ENCODE measurements at regions not wholly inside any gene's neighbourhood (a gene's known extent, or its start where the extent isn't known, plus 50 kb on each side); places are given as distances from the start of the nearest gene placed in this dataset.

DNA sequence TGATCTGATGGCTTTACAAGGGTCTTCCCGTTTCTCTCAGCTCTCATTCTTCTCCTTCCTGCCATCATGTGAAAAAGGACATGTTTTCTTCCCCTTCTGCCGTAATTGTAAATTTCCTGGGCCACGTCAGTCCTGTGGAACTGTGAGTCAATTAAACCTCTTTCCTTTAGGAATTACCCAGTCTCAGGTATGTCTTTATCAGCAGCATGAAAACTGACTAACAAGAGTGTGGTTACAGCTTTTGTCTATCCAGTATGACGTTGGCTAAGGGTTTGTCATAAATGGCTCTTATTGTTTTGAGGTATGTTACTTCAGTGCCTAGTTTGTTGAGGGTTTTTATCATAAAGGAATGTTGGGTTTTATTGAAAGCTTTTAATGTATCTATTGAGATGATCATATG, 501.6 kb downstream of the CAAP1 start:
- intact Hi-C loops (cut with DNase I) = no loop called here
- WGBS, 3 donors = 65 to 74% (median 73%) methylated on average over 4 of the region's 4 CpGs
- Histone ChIP-seq H3K9me3 (no peaks in the 10 kb centered on the region), H3K36me3 (ENCODE audit: insufficient read depth in 1 of 2, low read depth in 1 of 2) (no peaks in the 10 kb centered on the region), H3K4me3 (no peak overlapping the region), H3K27me3 (ENCODE audit: insufficient read depth in 3 of 3, low read length in 2 of 3) (no peaks in the 10 kb centered on the region), H3K4me1 (no peaks in the 10 kb centered on the region), H3K27ac (no peak overlapping the region)
- ATAC-seq (no peak), DNase-seq (no peak)
- TF ChIP-seq, protein P1, sequence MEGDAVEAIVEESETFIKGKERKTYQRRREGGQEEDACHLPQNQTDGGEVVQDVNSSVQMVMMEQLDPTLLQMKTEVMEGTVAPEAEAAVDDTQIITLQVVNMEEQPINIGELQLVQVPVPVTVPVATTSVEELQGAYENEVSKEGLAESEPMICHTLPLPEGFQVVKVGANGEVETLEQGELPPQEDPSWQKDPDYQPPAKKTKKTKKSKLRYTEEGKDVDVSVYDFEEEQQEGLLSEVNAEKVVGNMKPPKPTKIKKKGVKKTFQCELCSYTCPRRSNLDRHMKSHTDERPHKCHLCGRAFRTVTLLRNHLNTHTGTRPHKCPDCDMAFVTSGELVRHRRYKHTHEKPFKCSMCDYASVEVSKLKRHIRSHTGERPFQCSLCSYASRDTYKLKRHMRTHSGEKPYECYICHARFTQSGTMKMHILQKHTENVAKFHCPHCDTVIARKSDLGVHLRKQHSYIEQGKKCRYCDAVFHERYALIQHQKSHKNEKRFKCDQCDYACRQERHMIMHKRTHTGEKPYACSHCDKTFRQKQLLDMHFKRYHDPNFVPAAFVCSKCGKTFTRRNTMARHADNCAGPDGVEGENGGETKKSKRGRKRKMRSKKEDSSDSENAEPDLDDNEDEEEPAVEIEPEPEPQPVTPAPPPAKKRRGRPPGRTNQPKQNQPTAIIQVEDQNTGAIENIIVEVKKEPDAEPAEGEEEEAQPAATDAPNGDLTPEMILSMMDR (IDR thresholded peaks at IDR 0.05) = no peak

DNA sequence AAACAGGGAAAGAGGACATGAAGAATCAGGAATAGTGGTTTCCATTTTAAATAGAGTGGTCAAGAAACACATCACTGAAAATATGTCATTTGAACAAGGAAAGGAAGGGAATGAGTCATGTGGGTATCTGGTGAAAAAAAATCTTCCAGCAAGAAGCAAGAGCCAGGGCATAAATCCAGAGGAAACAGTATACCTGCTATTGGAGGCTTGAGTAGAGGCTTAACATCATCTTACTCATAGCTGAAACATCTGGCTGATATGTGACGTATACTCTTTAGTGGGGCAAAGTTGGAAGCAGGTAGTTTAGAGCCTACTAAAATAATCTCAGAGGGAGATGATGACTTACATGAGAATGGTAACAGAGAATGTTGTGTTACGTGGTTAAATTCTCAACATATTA, 517.2 kb downstream of the CAAP1 start:
- ATAC-seq = no peak
- Histone ChIP-seq H3K9me3 (no peaks in the 10 kb centered on the region), H3K27ac (no peak overlapping the region), H3K4me1 (no peaks in the 10 kb centered on the region), H3K27me3 (ENCODE audit: insufficient read depth in 3 of 3, low read length in 2 of 3) (no peaks in the 10 kb centered on the region), H3K4me3 (no peak overlapping the region), H3K36me3 (ENCODE audit: insufficient read depth in 1 of 2, low read depth in 1 of 2) (no peaks in the 10 kb centered on the region)
- WGBS, 3 donors = 37 to 64% (median 53%) methylated on average over 2 of the region's 2 CpGs
- TF ChIP-seq, protein P1 (IDR thresholded peaks at IDR 0.05) = no peak
- DNase-seq = no peak
- intact Hi-C loops (cut with DNase I) = no loop called here

DNA sequence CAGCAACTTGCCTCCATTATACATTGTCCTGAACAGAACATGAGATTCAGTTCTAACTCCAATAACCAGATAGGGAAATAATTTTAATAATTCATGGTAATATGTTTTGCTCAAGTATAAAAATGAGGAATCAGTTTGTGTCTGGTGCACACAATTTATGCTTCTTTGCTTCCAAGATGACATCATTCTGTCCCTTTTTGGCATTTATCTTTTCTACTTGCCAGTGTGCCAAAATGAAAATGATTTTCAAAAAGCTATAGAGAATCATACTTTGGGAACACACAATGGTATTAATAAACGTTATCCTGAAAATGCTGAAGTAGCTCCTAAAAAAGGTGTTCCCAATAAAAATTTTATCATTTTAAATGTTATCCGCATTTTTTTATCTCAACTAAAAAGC, 519.0 kb downstream of the CAAP1 start:
- Histone ChIP-seq H3K9me3 (no peaks in the 10 kb centered on the region), H3K36me3 (ENCODE audit: insufficient read depth in 1 of 2, low read depth in 1 of 2) (no peaks in the 10 kb centered on the region), H3K27ac (no peak overlapping the region), H3K4me3 (no peak overlapping the region), H3K4me1 (no peaks in the 10 kb centered on the region), H3K27me3 (ENCODE audit: insufficient read depth in 3 of 3, low read length in 2 of 3) (no peaks in the 10 kb centered on the region)
- 68 to 75% (median 74%) methylated on average over 2 of the region's 2 CpGs for WGBS, 3 donors
- ATAC-seq (no peak), DNase-seq (no peak)
- intact Hi-C loops (cut with DNase I) = no loop called here
- TF ChIP-seq, protein P1 (IDR thresholded peaks at IDR 0.05) = no peak

DNA sequence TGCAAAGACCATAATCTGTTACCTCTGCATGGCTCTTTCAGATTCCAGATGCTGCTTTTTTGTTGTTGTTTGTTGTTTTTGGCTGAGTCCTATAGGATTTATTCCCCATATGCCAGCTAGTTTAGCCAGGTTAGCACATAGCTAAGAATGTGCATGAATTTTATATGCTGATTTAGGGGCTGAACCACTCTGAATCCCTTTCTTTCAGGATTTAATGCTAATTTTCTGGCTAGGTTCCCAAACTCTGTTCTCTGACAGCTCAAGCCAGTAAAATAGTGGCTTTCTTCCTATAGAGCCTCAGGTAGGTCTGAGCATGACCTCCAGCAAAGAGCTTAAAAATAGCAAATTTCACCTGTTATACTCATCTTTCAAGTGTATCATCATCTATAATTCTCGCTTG, 521.4 kb downstream of the CAAP1 start:
- no peaks in the 10 kb centered on the region for H3K9me3 ChIP-seq
- no peaks in the 10 kb centered on the region for H3K36me3 ChIP-seq (ENCODE audit: insufficient read depth in 1 of 2, low read depth in 1 of 2)
- TF ChIP-seq, protein P1 (IDR thresholded peaks at IDR 0.05) = no peak
- H3K27me3 ChIP-seq (ENCODE audit: insufficient read depth in 3 of 3, low read length in 2 of 3) = no peaks in the 10 kb centered on the region
- no peak for DNase-seq
- no peak overlapping the region for H3K4me3 ChIP-seq
- 78 to 91% (median 91%) methylated on average over 1 of the region's 1 CpG for WGBS, 3 donors
- no peaks in the 10 kb centered on the region for H3K4me1 ChIP-seq
- no peak overlapping the region for H3K27ac ChIP-seq
- intact Hi-C loops (cut with DNase I) = no loop called here
- ATAC-seq = no peak

DNA sequence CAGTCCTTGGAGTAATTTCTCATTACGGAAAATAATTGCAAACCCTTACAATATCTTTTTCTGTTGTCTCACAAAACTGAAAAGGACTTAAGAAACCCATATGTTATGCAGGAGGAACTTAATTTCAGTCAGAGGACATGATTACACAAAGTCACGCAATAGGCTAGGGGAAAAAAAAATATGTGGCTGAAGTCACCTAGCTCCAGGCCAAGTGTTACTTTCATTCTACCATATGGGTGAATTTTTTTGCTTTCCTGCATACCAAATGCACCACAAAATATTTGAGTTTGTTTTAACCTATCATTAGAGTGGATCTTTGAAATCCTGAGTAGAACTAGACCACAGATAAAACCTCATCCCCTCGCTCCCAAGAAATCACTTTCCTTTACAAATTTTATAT, 523.5 kb downstream of the CAAP1 start:
- Histone ChIP-seq H3K27ac (no peak overlapping the region), H3K36me3 (ENCODE audit: insufficient read depth in 1 of 2, low read depth in 1 of 2) (no peaks in the 10 kb centered on the region), H3K4me3 (no peak overlapping the region), H3K27me3 (ENCODE audit: insufficient read depth in 3 of 3, low read length in 2 of 3) (no peaks in the 10 kb centered on the region), H3K9me3 (no peaks in the 10 kb centered on the region), H3K4me1 (no peaks in the 10 kb centered on the region)
- TF ChIP-seq, protein P1 (IDR thresholded peaks at IDR 0.05) = no peak
- intact Hi-C loops (cut with DNase I) = no loop called here
- DNase-seq = no peak
- ATAC-seq = no peak
- WGBS, 3 donors = 90 to 98% (median 92%) methylated on average over 3 of the region's 3 CpGs

Measured in psoas muscle (tissue), 7 donors.